B cell (primary cell): ENCODE measurements at regions not wholly inside any gene's neighbourhood (a gene's known extent, or its start where the extent isn't known, plus 50 kb on each side); places are given as distances from the start of the nearest gene placed in this dataset.

Experiments
- ATAC-seq: fragments of 200-7000 bp; cut with Tn5 transposase; one replicate; pipeline ENCODE4 v1.10.0; 2021; ENCODE audit warnings: low read depth, mild to moderate bottlenecking, moderate number of reproducible peaks, moderate library complexity
- CTCF ChIA-PET: fragments of 350-600 bp; sonication (Branson Sonifier 250); formaldehyde crosslinking; loops from one replicate; lab custom pipeline; 2021; ENCODE audit warnings: antibody characterized with exemption, inconsistent platforms; lab: Charles Lee
- POLR2A ChIA-PET: fragments of 350-600 bp; sonication (Branson Sonifier 250); formaldehyde crosslinking; loops from one replicate; lab custom pipeline; 2021; ENCODE audit warnings: antibody characterized with exemption; lab: Charles Lee
- DNase-seq: peaks from one replicate; pipeline ENCODE4 v3.0.0; 2013
- H2AFZ ChIP-seq: 2 replicates; pipeline ENCODE4 v1.6.1; 2012; ENCODE audit warnings: mild to moderate bottlenecking, low read depth, low read length; ENCODE audit not compliant: insufficient read depth, poor library complexity, severe bottlenecking
- H3K27ac ChIP-seq, 2 donors: 1 replicate in 1 of 2; 2 replicates in 1 of 2; pipeline ENCODE4 v1.5.1; 2012 to 2013; ENCODE audit warnings: low read length in 2 of 2, mild to moderate bottlenecking in 2 of 2, moderate library complexity in 1 of 2
- H3K27me3 ChIP-seq, 4 experiments: fragments of 200-600 bp in 1 of 4; sonication (generic) in 1 of 4; replicated peaks in 1 of 4; 1 replicate in 2 of 4; 2 replicates in 2 of 4; pipeline versions ENCODE4 v1.6.1 to v1.7.0; 2013 to 2016; ENCODE audit warnings: low read length in 3 of 4, mild to moderate bottlenecking in 2 of 4, mixed read lengths in 1 of 4, moderate library complexity in 1 of 4; ENCODE audit not compliant: insufficient read depth in 4 of 4, control insufficient read depth in 3 of 4; ENCODE audit errors: control extremely low read depth in 1 of 4
- H3K36me3 ChIP-seq, 2 experiments: replicated peaks in 1 of 2; 1 replicate in 1 of 2; 2 replicates in 1 of 2; pipeline versions ENCODE4 v1.6.1 to v1.7.1; 2013; ENCODE audit warnings: low read length in 1 of 2; ENCODE audit not compliant: insufficient read depth in 2 of 2, control insufficient read depth in 1 of 2; ENCODE audit errors: control extremely low read depth in 1 of 2, extremely low read depth in 1 of 2
- H3K4me1 ChIP-seq, 2 donors: fragments of 200-600 bp in 1 of 2; sonication (generic) in 1 of 2; 1 replicate in 1 of 2; 2 replicates in 1 of 2; pipeline versions ENCODE4 v1.5.1 to v1.6.1; 2013 to 2017; ENCODE audit warnings: low read length in 2 of 2; ENCODE audit not compliant: control insufficient read depth in 2 of 2, insufficient read depth in 2 of 2
- H3K4me2 ChIP-seq: replicated peaks from 2 replicates; pipeline ENCODE3; 2012; ENCODE audit warnings: mild to moderate bottlenecking, low read depth, low read length; ENCODE audit not compliant: poor library complexity, severe bottlenecking
- H3K4me3 ChIP-seq, 5 experiments: fragments of 200-600 bp in 1 of 5; sonication (generic) in 1 of 5; 1 replicate in 3 of 5; 2 replicates in 2 of 5; pipeline versions ENCODE4 v1.5.1 to v1.7.0; 2011 to 2016; ENCODE audit warnings: low read length in 4 of 5, mild to moderate bottlenecking in 4 of 5, low read depth in 2 of 5, control low read depth in 1 of 5, moderate library complexity in 1 of 5; ENCODE audit not compliant: insufficient read depth in 1 of 5; ENCODE audit errors: control extremely low read depth in 1 of 5, extremely low read depth in 1 of 5
- H3K79me2 ChIP-seq: fragments of 200-600 bp; sonication (generic); one replicate; pipeline ENCODE4 v1.6.0; 2016; ENCODE audit warnings: low read length; ENCODE audit not compliant: control insufficient read depth, insufficient read depth
- H3K9ac ChIP-seq: fragments of 200-600 bp; sonication (generic); 2 replicates; pipeline ENCODE4 v1.6.1; 2017; ENCODE audit warnings: mild to moderate bottlenecking, low read length, moderate library complexity
- H3K9me3 ChIP-seq, 3 donors: one replicate each; pipeline versions ENCODE4 v1.6.1 to v1.7.1; 2013; ENCODE audit warnings: low read length in 2 of 3; ENCODE audit not compliant: control insufficient read depth in 2 of 3, insufficient read depth in 1 of 3; ENCODE audit errors: control extremely low read depth in 1 of 3
- H4K20me1 ChIP-seq: 2 replicates; pipeline ENCODE4 v1.6.0; 2012; ENCODE audit warnings: mild to moderate bottlenecking, low read length; ENCODE audit not compliant: insufficient read depth, control insufficient read depth, poor library complexity, severe bottlenecking
- H3K27ac Mint-ChIP-seq: one replicate; pipeline ENCODE4 v1.8.0; 2021; ENCODE audit warnings: mixed read lengths
- H3K27me3 Mint-ChIP-seq: one replicate; pipeline ENCODE4 v1.8.0; 2021; ENCODE audit warnings: mixed read lengths
- H3K4me1 Mint-ChIP-seq: one replicate; pipeline ENCODE4 v1.8.0; 2021; ENCODE audit warnings: mixed read lengths
- H3K4me3 Mint-ChIP-seq: one replicate; pipeline ENCODE4 v1.8.0; 2021; ENCODE audit warnings: mixed read lengths
- H3K9me3 Mint-ChIP-seq: one replicate; pipeline ENCODE4 v1.8.0; 2022; ENCODE audit warnings: mixed read lengths; ENCODE audit not compliant: insufficient read depth
- EZH2 ChIP-seq: IDR thresholded peaks from 2 replicates; pipeline ENCODE4 v1.6.1; 2012; ENCODE audit warnings: borderline replicate concordance, low read depth, mild to moderate bottlenecking, moderate library complexity, low read length; ENCODE audit not compliant: insufficient read depth, poor library complexity, severe bottlenecking
- WGBS: methylation state at CpG from one replicate; pipeline ENCODE4 v1.1.5; 2013; ENCODE audit warnings: missing lambda C conversion rate; ENCODE audit not compliant: insufficient coverage; 5-methylcytosine and 5-hydroxymethylcytosine counted together
- intact Hi-C: fragments of 100-400 bp; cut with micrococcal nuclease; formaldehyde crosslinking; loops from one replicate; pipeline ENCODE4 v1.10.0; 2022
- TF ChIP-seq, protein P1 (sequence below): fragments of 200-600 bp; IDR thresholded peaks from one replicate; pipeline ENCODE4 v1.8.0; 2022; ENCODE audit warnings: antibody characterized with exemption, mild to moderate bottlenecking

DNA sequence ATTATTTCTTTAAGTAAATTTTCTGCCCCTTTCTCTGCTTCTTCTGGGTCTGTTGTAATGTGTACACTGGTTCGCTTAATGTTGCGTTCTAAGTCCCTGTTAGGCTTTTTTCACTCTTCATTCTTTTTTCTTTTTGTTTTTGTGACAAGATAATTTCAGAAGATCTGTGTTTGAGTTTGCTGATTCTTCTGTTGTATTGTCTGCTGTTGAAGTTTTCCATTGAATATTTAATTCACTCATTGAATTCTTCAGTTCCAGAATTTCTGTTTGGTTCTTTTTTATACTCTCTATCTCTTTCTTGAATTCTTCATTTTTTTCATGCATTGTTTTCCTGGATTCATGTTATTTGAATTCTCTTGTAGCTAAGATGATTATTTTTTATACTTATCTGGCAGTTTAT lies 66.3 kb upstream of the NUDT6 start:
- H3K4me3 ChIP-seq = no peak overlapping the region
- ChIA-PET POLR2A (no interaction called here), CTCF (no interaction called here)
- ATAC-seq = no peak
- peaks cover 7 to 20% of the 10 kb centered on the region in 2 experiments for H3K36me3 ChIP-seq
- no peak overlapping the region for H2AFZ ChIP-seq
- H3K4me1 Mint-ChIP-seq = no peaks in the 10 kb centered on the region
- H3K9ac ChIP-seq = no peak overlapping the region
- H3K4me2 ChIP-seq = no peak overlapping the region
- TF ChIP-seq EZH2 = no peak
- TF ChIP-seq, protein P1, sequence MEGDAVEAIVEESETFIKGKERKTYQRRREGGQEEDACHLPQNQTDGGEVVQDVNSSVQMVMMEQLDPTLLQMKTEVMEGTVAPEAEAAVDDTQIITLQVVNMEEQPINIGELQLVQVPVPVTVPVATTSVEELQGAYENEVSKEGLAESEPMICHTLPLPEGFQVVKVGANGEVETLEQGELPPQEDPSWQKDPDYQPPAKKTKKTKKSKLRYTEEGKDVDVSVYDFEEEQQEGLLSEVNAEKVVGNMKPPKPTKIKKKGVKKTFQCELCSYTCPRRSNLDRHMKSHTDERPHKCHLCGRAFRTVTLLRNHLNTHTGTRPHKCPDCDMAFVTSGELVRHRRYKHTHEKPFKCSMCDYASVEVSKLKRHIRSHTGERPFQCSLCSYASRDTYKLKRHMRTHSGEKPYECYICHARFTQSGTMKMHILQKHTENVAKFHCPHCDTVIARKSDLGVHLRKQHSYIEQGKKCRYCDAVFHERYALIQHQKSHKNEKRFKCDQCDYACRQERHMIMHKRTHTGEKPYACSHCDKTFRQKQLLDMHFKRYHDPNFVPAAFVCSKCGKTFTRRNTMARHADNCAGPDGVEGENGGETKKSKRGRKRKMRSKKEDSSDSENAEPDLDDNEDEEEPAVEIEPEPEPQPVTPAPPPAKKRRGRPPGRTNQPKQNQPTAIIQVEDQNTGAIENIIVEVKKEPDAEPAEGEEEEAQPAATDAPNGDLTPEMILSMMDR = no peak
- intact Hi-C loops = no loop called here
- no peak for DNase-seq
- no CpG with 5 or more reads among the region's 2 CpGs for WGBS
- H3K9me3 ChIP-seq = peaks cover 6 to 22% (median 18%) of the 10 kb centered on the region in 3 donors
- H4K20me1 ChIP-seq = no peaks in the 10 kb centered on the region
- H3K9me3 Mint-ChIP-seq = peaks cover 21% of the 10 kb centered on the region
- H3K27me3 Mint-ChIP-seq = no peaks in the 10 kb centered on the region
- no peak overlapping the region for H3K4me3 Mint-ChIP-seq
- no peak overlapping the region for H3K27ac ChIP-seq
- H3K27ac Mint-ChIP-seq = no peak overlapping the region
- H3K79me2 ChIP-seq = peaks cover 13% of the 10 kb centered on the region
- H3K27me3 ChIP-seq = no peaks in the 10 kb centered on the region
- no peaks in the 10 kb centered on the region for H3K4me1 ChIP-seq

DNA sequence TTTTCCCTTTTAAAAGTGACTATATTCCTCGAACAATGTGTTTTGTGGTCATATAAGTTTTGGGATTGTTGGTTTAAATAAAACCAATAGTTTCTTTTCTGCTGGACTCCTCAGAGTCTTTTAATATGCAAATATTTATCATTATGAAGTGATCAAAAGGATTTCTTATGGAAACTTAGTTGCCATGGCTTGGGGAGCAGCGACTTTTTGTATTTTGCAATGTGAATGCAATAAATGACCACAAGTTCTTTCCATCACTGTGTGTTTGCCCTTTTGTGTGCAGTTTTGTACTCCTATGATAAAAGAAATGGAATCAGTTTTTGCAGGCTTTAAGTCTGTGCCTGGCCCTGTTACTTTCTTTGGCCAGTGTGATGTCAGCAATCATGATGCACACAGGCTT lies 68.5 kb upstream of the NUDT6 start:
- H3K9ac ChIP-seq = no peak overlapping the region
- H4K20me1 ChIP-seq = no peaks in the 10 kb centered on the region
- CTCF ChIA-PET = no interaction called here
- no peak for TF ChIP-seq EZH2
- TF ChIP-seq, protein P1 = no peak
- intact Hi-C loops = no loop called here
- H2AFZ ChIP-seq = no peak overlapping the region
- no peak overlapping the region for H3K4me3 ChIP-seq
- H3K4me3 Mint-ChIP-seq = no peak overlapping the region
- peaks cover 9% of the 10 kb centered on the region for H3K79me2 ChIP-seq
- H3K36me3 ChIP-seq = peaks cover 7 to 12% of the 10 kb centered on the region in 2 experiments
- no peak overlapping the region for H3K4me2 ChIP-seq
- peaks cover 5 to 22% (median 18%) of the 10 kb centered on the region in 3 donors for H3K9me3 ChIP-seq
- no peak for ATAC-seq
- peaks cover 21% of the 10 kb centered on the region for H3K9me3 Mint-ChIP-seq
- no peak overlapping the region for H3K27ac Mint-ChIP-seq
- H3K27me3 Mint-ChIP-seq = no peaks in the 10 kb centered on the region
- DNase-seq = no peak
- H3K4me1 ChIP-seq = no peaks in the 10 kb centered on the region
- H3K4me1 Mint-ChIP-seq = no peaks in the 10 kb centered on the region
- POLR2A ChIA-PET = no interaction called here
- no CpG with 5 or more reads among the region's 2 CpGs for WGBS
- no peak overlapping the region for H3K27ac ChIP-seq
- H3K27me3 ChIP-seq = no peaks in the 10 kb centered on the region
